ENCODE measurements at regions not wholly inside any gene's neighbourhood (a gene's known extent, or its start where the extent isn't known, plus 50 kb on each side); places are given as distances from the start of the nearest gene placed in this dataset.

- no peak for TF ChIP-seq CTCF (conservative IDR thresholded peaks at IDR 0.05)
- no peak for TF ChIP-seq EZH2 (IDR thresholded peaks at IDR 0.05; ENCODE audit: low read depth)
These were observed 299.9 kb downstream of the RPS24 start for GRCh38 chr10:78333362-78334143.

All from PC-9 (cell line).